SK-N-MC (cell line): ENCODE measurements at regions not wholly inside any gene's neighbourhood (a gene's known extent, or its start where the extent isn't known, plus 50 kb on each side); places are given as distances from the start of the nearest gene placed in this dataset.

Source experiments
- EZH2 ChIP-seq: fragments of 200-600 bp; sonication (generic); IDR thresholded peaks from one replicate; pipeline ENCODE4 v1.6.1; 2017; ENCODE audit warnings: antibody characterized with exemption
- POLR2AphosphoS5 ChIP-seq: IDR thresholded peaks from 2 replicates; pipeline ENCODE4 v1.6.1; 2012; ENCODE audit warnings: mild to moderate bottlenecking, low read depth, low read length, borderline replicate concordance

DNA sequence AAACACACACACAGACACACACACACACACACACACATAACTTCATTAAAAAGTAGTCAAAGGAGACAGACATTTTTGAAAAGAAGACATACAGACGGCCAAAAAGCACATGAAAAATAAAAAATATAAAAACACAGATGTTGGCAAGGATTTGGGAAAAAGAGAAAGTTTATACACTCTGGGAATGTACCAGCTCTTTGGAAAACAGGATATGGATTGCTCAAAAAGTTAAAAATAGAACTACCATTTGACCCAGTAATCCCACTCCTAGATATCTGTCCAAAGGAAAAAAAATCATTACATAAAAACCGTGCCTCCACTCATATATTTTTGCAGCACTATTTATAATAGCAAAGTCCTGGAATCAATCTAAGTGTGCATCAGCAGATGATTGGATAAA, 128.4 kb upstream of the C21orf91 start:
- TF ChIP-seq POLR2AphosphoS5 = no peak
- no peak for TF ChIP-seq EZH2
